Esophagus mucosa (tissue), 1 donor: ENCODE measurements at regions not wholly inside any gene's neighbourhood (a gene's known extent, or its start where the extent isn't known, plus 50 kb on each side); places are given as distances from the start of the nearest gene placed in this dataset.
"Not testable (repeated sequence)": the region's sequence is repeated elsewhere in the genome, so short reads cannot be mapped to it uniquely, and the experiment has no call there.

Experiments used
- ATAC-seq: fragments of 200-7000 bp; cut with Tn5 transposase; one replicate; pipeline ENCODE4 v1.9.1; 2020
- donor health status: DM: yes; HTN: yes; CAD: no.

- no peak for ATAC-seq
Measured at GRCh38 chr2:183656121-183656520, 531.9 kb downstream of the NUP35 start.

- no peak for ATAC-seq
Measured at GRCh38 chr2:183665425-183665824, 541.2 kb downstream of the NUP35 start.

- no peak for ATAC-seq
Measured at GRCh38 chr2:183666031-183666430, 541.8 kb downstream of the NUP35 start.

- no peak for ATAC-seq
Measured at GRCh38 chr2:183671233-183671632, 547.0 kb downstream of the NUP35 start.

- no peak for ATAC-seq
Measured at GRCh38 chr2:183678908-183679307, 554.7 kb downstream of the NUP35 start.

- no peak for ATAC-seq
Measured at GRCh38 chr2:183680573-183680972, 556.3 kb downstream of the NUP35 start.

- ATAC-seq, result no peak
Measured at GRCh38 chr2:183684686-183685085, 560.4 kb downstream of the NUP35 start.

GRCh38 chr2:183696028-183696427 lies 571.8 kb downstream of the NUP35 start:
- ATAC-seq, result no peak

GRCh38 chr2:183709829-183710228 lies 585.6 kb downstream of the NUP35 start:
- no peak for ATAC-seq

GRCh38 chr2:183718246-183718645 lies 594.0 kb downstream of the NUP35 start:
- ATAC-seq, result no peak

GRCh38 chr2:183723278-183723677 lies 599.0 kb downstream of the NUP35 start:
- ATAC-seq, result no peak

- ATAC-seq, result no peak
Measured at GRCh38 chr2:183729380-183729779, 605.1 kb downstream of the NUP35 start.

- no peak for ATAC-seq
Measured at GRCh38 chr2:183740241-183740640, 616.0 kb downstream of the NUP35 start.

GRCh38 chr2:183752571-183752970 lies 628.3 kb downstream of the NUP35 start:
- ATAC-seq, result no peak

GRCh38 chr2:183759033-183759432 lies 634.8 kb downstream of the NUP35 start:
- no peak for ATAC-seq

GRCh38 chr2:183773775-183774174 lies 649.5 kb downstream of the NUP35 start:
- no peak for ATAC-seq

- no peak for ATAC-seq
Measured at GRCh38 chr2:183780072-183780471, 655.8 kb downstream of the NUP35 start.

- no peak for ATAC-seq
Measured at GRCh38 chr2:183782436-183782835, 658.2 kb downstream of the NUP35 start.

- not testable (repeated sequence) for ATAC-seq
Measured at GRCh38 chr2:183788796-183789195, 664.6 kb downstream of the NUP35 start.

- ATAC-seq, result not testable (repeated sequence)
Measured at GRCh38 chr2:183792165-183792924, 668.1 kb downstream of the NUP35 start.

GRCh38 chr2:183798535-183798934 lies 674.3 kb downstream of the NUP35 start:
- ATAC-seq, result no peak

- no peak for ATAC-seq
Measured at GRCh38 chr2:183799761-183800160, 675.5 kb downstream of the NUP35 start.

GRCh38 chr2:183803596-183803995 lies 679.4 kb downstream of the NUP35 start:
- ATAC-seq, result no peak

- ATAC-seq, result no peak
Measured at GRCh38 chr2:183807870-183808269, 683.6 kb downstream of the NUP35 start.

GRCh38 chr2:183809404-183809803 lies 685.2 kb downstream of the NUP35 start:
- ATAC-seq, result no peak
